Panc1 (cell line): ENCODE measurements at regions not wholly inside any gene's neighbourhood (a gene's known extent, or its start where the extent isn't known, plus 50 kb on each side); places are given as distances from the start of the nearest gene placed in this dataset.

Experiments used
- POLR2AphosphoS5 ChIP-seq: IDR thresholded peaks from 2 replicates; pipeline ENCODE4 v1.6.1; 2012; ENCODE audit warnings: mild to moderate bottlenecking, low read depth, low read length, moderate library complexity
- TCF7L2 ChIP-seq: IDR thresholded peaks from 2 replicates; pipeline ENCODE4 v1.6.1; 2011; ENCODE audit warnings: mild to moderate bottlenecking, low read depth, low read length, inconsistent platforms
- TF ChIP-seq, protein P1 (sequence below): fragments of 450-650 bp; IDR thresholded peaks from 2 replicates; pipeline ENCODE4 v1.5.1; 2017; ENCODE audit warnings: mild to moderate bottlenecking
- TF ChIP-seq, protein P2 (sequence below), 2 experiments: IDR thresholded peaks; 2 replicates each; pipeline ENCODE4 v1.6.1; 2011 to 2012; ENCODE audit warnings: low read depth in 2 of 2, control low read depth in 1 of 2, low read length in 1 of 2, mild to moderate bottlenecking in 1 of 2, moderate library complexity in 1 of 2; ENCODE audit not compliant: insufficient read depth in 1 of 2

DNA sequence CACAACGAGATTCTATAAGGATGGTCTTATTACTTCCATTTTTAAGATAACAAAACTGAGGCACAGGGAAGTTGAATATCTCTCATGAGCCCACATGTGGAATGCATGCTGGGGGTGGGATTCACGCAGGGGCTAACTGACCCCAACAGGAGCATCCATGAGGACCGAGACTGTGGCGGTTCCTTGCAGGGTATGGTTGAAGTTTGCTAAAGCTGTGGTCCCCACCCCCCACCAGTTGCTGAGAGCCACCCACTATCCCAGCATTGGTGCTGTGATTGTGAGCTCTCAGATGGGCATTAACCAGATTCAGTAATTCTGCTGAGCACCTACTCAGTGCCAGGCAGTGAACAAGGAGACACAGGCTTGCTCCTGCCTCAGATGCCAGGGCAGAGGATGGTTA, 116.0 kb upstream of the TEX51 start:
- TF ChIP-seq, protein P1, sequence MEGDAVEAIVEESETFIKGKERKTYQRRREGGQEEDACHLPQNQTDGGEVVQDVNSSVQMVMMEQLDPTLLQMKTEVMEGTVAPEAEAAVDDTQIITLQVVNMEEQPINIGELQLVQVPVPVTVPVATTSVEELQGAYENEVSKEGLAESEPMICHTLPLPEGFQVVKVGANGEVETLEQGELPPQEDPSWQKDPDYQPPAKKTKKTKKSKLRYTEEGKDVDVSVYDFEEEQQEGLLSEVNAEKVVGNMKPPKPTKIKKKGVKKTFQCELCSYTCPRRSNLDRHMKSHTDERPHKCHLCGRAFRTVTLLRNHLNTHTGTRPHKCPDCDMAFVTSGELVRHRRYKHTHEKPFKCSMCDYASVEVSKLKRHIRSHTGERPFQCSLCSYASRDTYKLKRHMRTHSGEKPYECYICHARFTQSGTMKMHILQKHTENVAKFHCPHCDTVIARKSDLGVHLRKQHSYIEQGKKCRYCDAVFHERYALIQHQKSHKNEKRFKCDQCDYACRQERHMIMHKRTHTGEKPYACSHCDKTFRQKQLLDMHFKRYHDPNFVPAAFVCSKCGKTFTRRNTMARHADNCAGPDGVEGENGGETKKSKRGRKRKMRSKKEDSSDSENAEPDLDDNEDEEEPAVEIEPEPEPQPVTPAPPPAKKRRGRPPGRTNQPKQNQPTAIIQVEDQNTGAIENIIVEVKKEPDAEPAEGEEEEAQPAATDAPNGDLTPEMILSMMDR: no peak
- TF ChIP-seq TCF7L2: no peak
- TF ChIP-seq POLR2AphosphoS5: no peak
- TF ChIP-seq, protein P2, sequence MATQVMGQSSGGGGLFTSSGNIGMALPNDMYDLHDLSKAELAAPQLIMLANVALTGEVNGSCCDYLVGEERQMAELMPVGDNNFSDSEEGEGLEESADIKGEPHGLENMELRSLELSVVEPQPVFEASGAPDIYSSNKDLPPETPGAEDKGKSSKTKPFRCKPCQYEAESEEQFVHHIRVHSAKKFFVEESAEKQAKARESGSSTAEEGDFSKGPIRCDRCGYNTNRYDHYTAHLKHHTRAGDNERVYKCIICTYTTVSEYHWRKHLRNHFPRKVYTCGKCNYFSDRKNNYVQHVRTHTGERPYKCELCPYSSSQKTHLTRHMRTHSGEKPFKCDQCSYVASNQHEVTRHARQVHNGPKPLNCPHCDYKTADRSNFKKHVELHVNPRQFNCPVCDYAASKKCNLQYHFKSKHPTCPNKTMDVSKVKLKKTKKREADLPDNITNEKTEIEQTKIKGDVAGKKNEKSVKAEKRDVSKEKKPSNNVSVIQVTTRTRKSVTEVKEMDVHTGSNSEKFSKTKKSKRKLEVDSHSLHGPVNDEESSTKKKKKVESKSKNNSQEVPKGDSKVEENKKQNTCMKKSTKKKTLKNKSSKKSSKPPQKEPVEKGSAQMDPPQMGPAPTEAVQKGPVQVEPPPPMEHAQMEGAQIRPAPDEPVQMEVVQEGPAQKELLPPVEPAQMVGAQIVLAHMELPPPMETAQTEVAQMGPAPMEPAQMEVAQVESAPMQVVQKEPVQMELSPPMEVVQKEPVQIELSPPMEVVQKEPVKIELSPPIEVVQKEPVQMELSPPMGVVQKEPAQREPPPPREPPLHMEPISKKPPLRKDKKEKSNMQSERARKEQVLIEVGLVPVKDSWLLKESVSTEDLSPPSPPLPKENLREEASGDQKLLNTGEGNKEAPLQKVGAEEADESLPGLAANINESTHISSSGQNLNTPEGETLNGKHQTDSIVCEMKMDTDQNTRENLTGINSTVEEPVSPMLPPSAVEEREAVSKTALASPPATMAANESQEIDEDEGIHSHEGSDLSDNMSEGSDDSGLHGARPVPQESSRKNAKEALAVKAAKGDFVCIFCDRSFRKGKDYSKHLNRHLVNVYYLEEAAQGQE (IDR thresholded peaks at IDR 0.05; ENCODE audit: insufficient read depth in 1 of 2, low read depth in 2 of 2, low read length in 1 of 2): no peak
